Activated CD8-positive, alpha-beta T cell treated with anti-CD3 and anti-CD28 coated beads for 36 hours (primary cell): ENCODE measurements at regions not wholly inside any gene's neighbourhood (a gene's known extent, or its start where the extent isn't known, plus 50 kb on each side); places are given as distances from the start of the nearest gene placed in this dataset.

ENCODE experiments used
- ATAC-seq: fragments of 200-7000 bp; cut with Tn5 transposase; one replicate; pipeline ENCODE4 v1.10.0; 2021; ENCODE audit warnings: mild to moderate bottlenecking, moderate library complexity
- CTCF ChIA-PET: fragments of 350-600 bp; sonication (Branson Sonifier 250); formaldehyde crosslinking; loops from one replicate; lab custom pipeline; 2021; ENCODE audit warnings: antibody characterized with exemption; lab: Charles Lee
- POLR2A ChIA-PET: fragments of 350-600 bp; sonication (Branson Sonifier 250); formaldehyde crosslinking; loops from one replicate; lab custom pipeline; 2021; ENCODE audit warnings: antibody characterized with exemption; lab: Charles Lee
- DNase-seq: peaks from one replicate; pipeline ENCODE4 v3.0.0-alpha.2; 2020
- H3K27ac Mint-ChIP-seq: one replicate; pipeline ENCODE4 v1.8.0; 2021; ENCODE audit warnings: mild to moderate bottlenecking, mixed read lengths
- H3K27me3 Mint-ChIP-seq: one replicate; pipeline ENCODE4 v1.8.0; 2021; ENCODE audit warnings: mixed read lengths
- H3K36me3 Mint-ChIP-seq: one replicate; pipeline ENCODE4 v1.8.0; 2021; ENCODE audit warnings: low read depth, mixed read lengths
- H3K4me1 Mint-ChIP-seq: one replicate; pipeline ENCODE4 v1.8.0; 2021; ENCODE audit warnings: low read depth, mixed read lengths
- H3K4me3 Mint-ChIP-seq: one replicate; pipeline ENCODE4 v1.8.0; 2021; ENCODE audit warnings: mild to moderate bottlenecking, moderate library complexity, mixed read lengths
- H3K9me3 Mint-ChIP-seq: one replicate; pipeline ENCODE4 v1.8.0; 2021; ENCODE audit warnings: mixed read lengths
- CTCF ChIP-seq: fragments of 200-600 bp; IDR thresholded peaks from one replicate; pipeline ENCODE4 v1.8.0; 2022; ENCODE audit warnings: antibody characterized with exemption, mild to moderate bottlenecking
- intact Hi-C: fragments of 100-400 bp; cut with micrococcal nuclease; formaldehyde crosslinking; loops from one replicate; pipeline ENCODE4 v1.10.0; 2022

GRCh38 chr1:201718346-201719202, 110.4 kb upstream of the IPO9 start:
- H3K27ac Mint-ChIP-seq: no peak overlapping the region
- no peaks in the 10 kb centered on the region for H3K9me3 Mint-ChIP-seq
- H3K36me3 Mint-ChIP-seq: no peaks in the 10 kb centered on the region
- H3K27me3 Mint-ChIP-seq: no peaks in the 10 kb centered on the region
- H3K4me1 Mint-ChIP-seq: no peaks in the 10 kb centered on the region
- no peak overlapping the region for H3K4me3 Mint-ChIP-seq
- intact Hi-C loops: no loop called here
- DNase-seq (no peak), ATAC-seq (no peak)
- TF ChIP-seq CTCF: no peak
- CTCF ChIA-PET: interaction anchor here (0.9 to 3.7 kb wide), 4 partner anchors 9 to 76 kb away, joined by 3 to 22 read pairs (median 9); no protein-coding TSS in a partner anchor
- POLR2A ChIA-PET: no interaction called here

- intact Hi-C loops: no loop called here
- Mint-ChIP-seq H3K36me3 (no peaks in the 10 kb centered on the region), H3K27me3 (peaks cover 2% of the 10 kb centered on the region), H3K9me3 (no peaks in the 10 kb centered on the region), H3K4me1 (no peaks in the 10 kb centered on the region), H3K4me3 (no peak overlapping the region), H3K27ac (no peak overlapping the region)
- ATAC-seq: no peak
- ChIA-PET CTCF (interaction anchor here (1.2 to 3.7 kb wide), 2 partner anchors 10 to 159 kb away, joined by 3 to 22 read pairs; no protein-coding TSS in a partner anchor), POLR2A (no interaction called here)
- TF ChIP-seq CTCF: no peak
- no peak for DNase-seq
Measured at GRCh38 chr1:201719812-201720521, 109.0 kb upstream of the IPO9 start.

- Mint-ChIP-seq H3K27ac (no peak overlapping the region), H3K4me3 (no peak overlapping the region), H3K27me3 (peaks cover 2% of the 10 kb centered on the region), H3K36me3 (no peaks in the 10 kb centered on the region), H3K9me3 (no peaks in the 10 kb centered on the region), H3K4me1 (no peaks in the 10 kb centered on the region)
- ChIA-PET CTCF (interaction anchor here (1.2 to 3.7 kb wide), 2 partner anchors 11 to 160 kb away, joined by 3 to 22 read pairs; no protein-coding TSS in a partner anchor), POLR2A (no interaction called here)
- TF ChIP-seq CTCF: no peak
- no peak for DNase-seq
- intact Hi-C loops: no loop called here
- no peak for ATAC-seq
Measured at GRCh38 chr1:201720522-201720844, 108.5 kb upstream of the IPO9 start.

GRCh38 chr1:201721082-201722049, 107.6 kb upstream of the IPO9 start:
- H3K36me3 Mint-ChIP-seq: no peaks in the 10 kb centered on the region
- ATAC-seq (no peak), DNase-seq (no peak)
- TF ChIP-seq CTCF: no peak
- peaks cover 2% of the 10 kb centered on the region for H3K27me3 Mint-ChIP-seq
- CTCF ChIA-PET: interaction anchor here (1.0 to 3.7 kb wide), 2 partner anchors 12 to 71 kb away, joined by 3 to 22 read pairs; no protein-coding TSS in a partner anchor
- H3K4me3 Mint-ChIP-seq: no peak overlapping the region
- POLR2A ChIA-PET: no interaction called here
- H3K27ac Mint-ChIP-seq: no peak overlapping the region
- no peaks in the 10 kb centered on the region for H3K4me1 Mint-ChIP-seq
- no peaks in the 10 kb centered on the region for H3K9me3 Mint-ChIP-seq
- intact Hi-C loops: no loop called here
